ENCODE measurements at regions not wholly inside any gene's neighbourhood (a gene's known extent, or its start where the extent isn't known, plus 50 kb on each side); places are given as distances from the start of the nearest gene placed in this dataset.

GRCh38 chr1:228875741-228876140 lies 140.5 kb downstream of the RHOU start:
- Histone ChIP-seq H3K4me3 (ENCODE audit: low read depth in 1 of 3, low read length in 3 of 3) (no peak overlapping the region), H3K27me3 (ENCODE audit: control insufficient read depth in 4 of 4, insufficient read depth in 4 of 4, low read length in 3 of 4) (no peaks in the 10 kb centered on the region), H3K9me3 (ENCODE audit: control insufficient read depth in 4 of 4, low read length in 3 of 4) (no peaks in the 10 kb centered on the region), H3K27ac (ENCODE audit: low read depth in 1 of 2, low read length in 2 of 2) (no peak overlapping the region), H3K9ac (ENCODE audit: low read depth in 1 of 2, low read length in 2 of 2) (no peak overlapping the region), H3K36me3 (ENCODE audit: control insufficient read depth in 4 of 4, insufficient read depth in 3 of 4, low read depth in 1 of 4, low read length in 3 of 4) (no peaks in the 10 kb centered on the region), H3K4me1 (ENCODE audit: control insufficient read depth in 4 of 4, insufficient read depth in 4 of 4, low read length in 3 of 4) (no peaks in the 10 kb centered on the region)
- DNase-seq (ENCODE audit: low spot score) = no peak
- TF ChIP-seq, protein P1, sequence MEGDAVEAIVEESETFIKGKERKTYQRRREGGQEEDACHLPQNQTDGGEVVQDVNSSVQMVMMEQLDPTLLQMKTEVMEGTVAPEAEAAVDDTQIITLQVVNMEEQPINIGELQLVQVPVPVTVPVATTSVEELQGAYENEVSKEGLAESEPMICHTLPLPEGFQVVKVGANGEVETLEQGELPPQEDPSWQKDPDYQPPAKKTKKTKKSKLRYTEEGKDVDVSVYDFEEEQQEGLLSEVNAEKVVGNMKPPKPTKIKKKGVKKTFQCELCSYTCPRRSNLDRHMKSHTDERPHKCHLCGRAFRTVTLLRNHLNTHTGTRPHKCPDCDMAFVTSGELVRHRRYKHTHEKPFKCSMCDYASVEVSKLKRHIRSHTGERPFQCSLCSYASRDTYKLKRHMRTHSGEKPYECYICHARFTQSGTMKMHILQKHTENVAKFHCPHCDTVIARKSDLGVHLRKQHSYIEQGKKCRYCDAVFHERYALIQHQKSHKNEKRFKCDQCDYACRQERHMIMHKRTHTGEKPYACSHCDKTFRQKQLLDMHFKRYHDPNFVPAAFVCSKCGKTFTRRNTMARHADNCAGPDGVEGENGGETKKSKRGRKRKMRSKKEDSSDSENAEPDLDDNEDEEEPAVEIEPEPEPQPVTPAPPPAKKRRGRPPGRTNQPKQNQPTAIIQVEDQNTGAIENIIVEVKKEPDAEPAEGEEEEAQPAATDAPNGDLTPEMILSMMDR (IDR thresholded peaks at IDR 0.05; ENCODE audit: low read depth, low read length, missing input control) = no peak
- TF ChIP-seq, protein P2, sequence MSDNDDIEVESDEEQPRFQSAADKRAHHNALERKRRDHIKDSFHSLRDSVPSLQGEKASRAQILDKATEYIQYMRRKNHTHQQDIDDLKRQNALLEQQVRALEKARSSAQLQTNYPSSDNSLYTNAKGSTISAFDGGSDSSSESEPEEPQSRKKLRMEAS (IDR thresholded peaks at IDR 0.05) = no peak
- TF ChIP-seq FOXA2 (IDR thresholded peaks at IDR 0.05) (no peak), YY1 (IDR thresholded peaks at IDR 0.05) (no peak), ATF3 (IDR thresholded peaks at IDR 0.05) (no peak), EGR1 (IDR thresholded peaks at IDR 0.05; ENCODE audit: low read depth in 2 of 2) (no peak), RXRA (IDR thresholded peaks at IDR 0.05) (no peak), HNF4A (conservative IDR thresholded peaks at IDR 0.05) (no peak), JUND (IDR thresholded peaks at IDR 0.05) (no peak), RAD21 (IDR thresholded peaks at IDR 0.05) (no peak), SP1 (IDR thresholded peaks at IDR 0.05) (no peak), HNF4G (IDR thresholded peaks at IDR 0.05) (no peak), FOXA1 (IDR thresholded peaks at IDR 0.05) (no peak), REST (IDR thresholded peaks at IDR 0.05) (no peak), GABPA (IDR thresholded peaks at IDR 0.05 in 1 of 2, conservative IDR thresholded peaks at IDR 0.05 in 1 of 2) (no peak), ZBTB33 (IDR thresholded peaks at IDR 0.05) (no peak), TAF1 (conservative IDR thresholded peaks at IDR 0.05) (no peak), NR2F2 (IDR thresholded peaks at IDR 0.05) (no peak)
- 94% methylated on average over 3 of the region's 3 CpGs for WGBS

All from liver (tissue), 8 donors.